ENCODE measurements at regions not wholly inside any gene's neighbourhood (a gene's known extent, or its start where the extent isn't known, plus 50 kb on each side); places are given as distances from the start of the nearest gene placed in this dataset.

- no peak for DNase-seq
- TF ChIP-seq EP300 (IDR thresholded peaks at IDR 0.05): no peak
- TF ChIP-seq POLR2A (IDR thresholded peaks at IDR 0.05): no peak
- no peak for TF ChIP-seq CTCF (IDR thresholded peaks at IDR 0.05)
- no peak overlapping the region for H3K4me3 ChIP-seq
- no peaks in the 10 kb centered on the region for H3K9me3 ChIP-seq
- 87 to 92% (median 92%) methylated on average over 6 of the region's 6 CpGs for WGBS, 3 donors
- intact Hi-C loops (cut with DNase I): no loop called here
- H3K4me1 ChIP-seq (ENCODE audit: insufficient read depth): no peaks in the 10 kb centered on the region
- H3K27me3 ChIP-seq: no peaks in the 10 kb centered on the region
- H3K27ac ChIP-seq: no peak overlapping the region
- no peaks in the 10 kb centered on the region for H3K36me3 ChIP-seq
These were observed 81.5 kb upstream of the VIPR2 start for GRCh38 chr7:159226011-159226702.

DNA sequence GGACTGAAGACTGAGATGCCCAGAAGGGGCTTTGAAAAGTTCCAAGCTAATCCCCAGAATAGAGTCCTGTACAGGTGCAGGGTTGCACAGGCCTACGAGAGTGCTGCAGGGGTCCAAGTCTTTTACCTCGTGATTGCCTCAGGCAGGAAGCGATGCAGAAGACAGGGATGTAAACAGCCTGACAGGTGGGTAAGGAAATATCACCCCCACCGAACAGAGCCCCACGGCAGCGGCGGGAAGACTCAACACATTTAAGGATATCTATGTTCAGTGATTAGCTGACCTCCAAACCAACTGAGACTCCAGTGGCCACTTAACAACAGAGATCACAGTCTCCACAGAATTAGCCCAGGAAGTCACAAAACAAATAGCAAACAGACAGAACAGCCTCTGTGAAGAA lies 73.9 kb upstream of the VIPR2 start:
- no peak overlapping the region for H3K4me3 ChIP-seq
- intact Hi-C loops (cut with DNase I): no loop called here

GRCh38 chr7:159218170-159218569 lies 73.5 kb upstream of the VIPR2 start:
- Histone ChIP-seq H3K4me1 (ENCODE audit: insufficient read depth) (no peaks in the 10 kb centered on the region), H3K4me3 (no peak overlapping the region), H3K9me3 (no peaks in the 10 kb centered on the region), H3K36me3 (no peaks in the 10 kb centered on the region), H3K27me3 (no peaks in the 10 kb centered on the region), H3K27ac (no peak overlapping the region)
- intact Hi-C loops (cut with DNase I): no loop called here
- no peak for DNase-seq
- TF ChIP-seq POLR2A (IDR thresholded peaks at IDR 0.05) (no peak), EP300 (IDR thresholded peaks at IDR 0.05) (no peak), CTCF (IDR thresholded peaks at IDR 0.05) (no peak)
- whole genome bisulfite sequencing, 3 donors: 40 to 57% (median 52%) methylated on average over 1 of the region's 1 CpG

More for the DNA sequence above, 73.9 kb upstream of the VIPR2 start:
- H3K36me3 ChIP-seq: no peaks in the 10 kb centered on the region
- H3K27ac ChIP-seq: no peak overlapping the region
- TF ChIP-seq CTCF (IDR thresholded peaks at IDR 0.05) (no peak), EP300 (IDR thresholded peaks at IDR 0.05) (no peak), POLR2A (IDR thresholded peaks at IDR 0.05) (no peak)
- DNase-seq: no peak
- 81 to 83% (median 82%) methylated on average over 7 of the region's 7 CpGs for WGBS, 3 donors
- H3K27me3 ChIP-seq: no peaks in the 10 kb centered on the region
- H3K4me1 ChIP-seq (ENCODE audit: insufficient read depth): no peaks in the 10 kb centered on the region
- no peaks in the 10 kb centered on the region for H3K9me3 ChIP-seq

DNA sequence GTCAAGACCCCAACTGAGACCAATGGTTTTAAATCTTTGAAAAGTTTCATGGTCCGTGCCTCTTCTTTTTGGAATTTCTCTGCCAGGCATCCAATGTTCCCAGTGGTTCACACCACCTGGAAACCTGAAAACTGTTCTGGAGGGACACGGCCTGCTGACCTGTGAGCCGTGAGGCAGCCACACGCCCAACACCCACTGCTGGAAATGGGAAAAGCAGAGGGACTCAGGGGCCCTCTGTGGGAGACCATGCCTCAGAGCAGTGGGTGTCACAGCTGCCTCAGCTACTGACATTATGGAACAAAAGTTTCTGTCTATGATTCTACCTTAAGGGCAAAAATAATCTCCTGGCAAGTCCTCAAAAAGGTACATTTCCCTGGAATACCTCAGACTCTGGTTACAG lies 70.4 kb upstream of the VIPR2 start:
- intact Hi-C loops (cut with DNase I): no loop called here

More for the DNA sequence above, 70.4 kb upstream of the VIPR2 start:
- no peak for DNase-seq
- TF ChIP-seq POLR2A (IDR thresholded peaks at IDR 0.05): no peak
- TF ChIP-seq EP300 (IDR thresholded peaks at IDR 0.05): no peak
- TF ChIP-seq CTCF (IDR thresholded peaks at IDR 0.05): no peak
- Histone ChIP-seq H3K27me3 (no peaks in the 10 kb centered on the region), H3K4me3 (no peak overlapping the region), H3K27ac (no peak overlapping the region), H3K4me1 (ENCODE audit: insufficient read depth) (peaks cover 6% of the 10 kb centered on the region), H3K9me3 (no peaks in the 10 kb centered on the region), H3K36me3 (no peaks in the 10 kb centered on the region)
- WGBS, 3 donors: 95 to 98% (median 96%) methylated on average over 4 of the region's 4 CpGs

Data from ovary (tissue), 7 donors.